ENCODE measurements at regions not wholly inside any gene's neighbourhood (a gene's known extent, or its start where the extent isn't known, plus 50 kb on each side); places are given as distances from the start of the nearest gene placed in this dataset.

GRCh38 chr17:13735861-13736260 is 134.1 kb upstream of the HS3ST3A1 start:
- no peaks in the 10 kb centered on the region for H3K36me3 ChIP-seq (ENCODE audit: insufficient read depth, low read length)
- H3K27ac ChIP-seq (ENCODE audit: low read depth, low read length), result no peak overlapping the region
- no peaks in the 10 kb centered on the region for H3K27me3 ChIP-seq (ENCODE audit: insufficient read depth, low read length)
- H2AFZ ChIP-seq (ENCODE audit: low read length, unreplicated experiment), result no peak overlapping the region
- H3K4me3 ChIP-seq (ENCODE audit: low read depth, low read length), result no peak overlapping the region
- H3K79me2 ChIP-seq (ENCODE audit: control insufficient read depth, insufficient read depth, low read length, unreplicated experiment), result no peaks in the 10 kb centered on the region
- H3K4me1 ChIP-seq (ENCODE audit: control insufficient read depth, insufficient read depth, low read length, unreplicated experiment), result peaks cover 10% of the 10 kb centered on the region

- no peaks in the 10 kb centered on the region for H3K27me3 ChIP-seq (ENCODE audit: insufficient read depth, low read length)
- no peaks in the 10 kb centered on the region for H3K36me3 ChIP-seq (ENCODE audit: insufficient read depth, low read length)
- H3K4me3 ChIP-seq (ENCODE audit: low read depth, low read length), result no peak overlapping the region
- peak overlapping the region; percentile 78 for H3K27ac ChIP-seq (ENCODE audit: low read depth, low read length)
- H2AFZ ChIP-seq (ENCODE audit: low read length, unreplicated experiment), result no peak overlapping the region
- H3K79me2 ChIP-seq (ENCODE audit: control insufficient read depth, insufficient read depth, low read length, unreplicated experiment), result no peaks in the 10 kb centered on the region
- peaks cover 10% of the 10 kb centered on the region for H3K4me1 ChIP-seq (ENCODE audit: control insufficient read depth, insufficient read depth, low read length, unreplicated experiment)
Measured at GRCh38 chr17:13736916-13737315, 135.2 kb upstream of the HS3ST3A1 start.

- H3K36me3 ChIP-seq (ENCODE audit: insufficient read depth, low read length), result no peaks in the 10 kb centered on the region
- no peak overlapping the region for H3K27ac ChIP-seq (ENCODE audit: low read depth, low read length)
- H3K27me3 ChIP-seq (ENCODE audit: insufficient read depth, low read length), result no peaks in the 10 kb centered on the region
- peaks cover 10% of the 10 kb centered on the region for H3K4me1 ChIP-seq (ENCODE audit: control insufficient read depth, insufficient read depth, low read length, unreplicated experiment)
- no peak overlapping the region for H3K4me3 ChIP-seq (ENCODE audit: low read depth, low read length)
- H3K79me2 ChIP-seq (ENCODE audit: control insufficient read depth, insufficient read depth, low read length, unreplicated experiment), result no peaks in the 10 kb centered on the region
- no peak overlapping the region for H2AFZ ChIP-seq (ENCODE audit: low read length, unreplicated experiment)
Measured at GRCh38 chr17:13740686-13741085, 139.0 kb upstream of the HS3ST3A1 start.

GRCh38 chr17:13741744-13742143 is 140.0 kb upstream of the HS3ST3A1 start:
- no peaks in the 10 kb centered on the region for H3K36me3 ChIP-seq (ENCODE audit: insufficient read depth, low read length)
- H3K27ac ChIP-seq (ENCODE audit: low read depth, low read length), result no peak overlapping the region
- no peaks in the 10 kb centered on the region for H3K27me3 ChIP-seq (ENCODE audit: insufficient read depth, low read length)
- peaks cover 7% of the 10 kb centered on the region for H3K4me1 ChIP-seq (ENCODE audit: control insufficient read depth, insufficient read depth, low read length, unreplicated experiment)
- H3K79me2 ChIP-seq (ENCODE audit: control insufficient read depth, insufficient read depth, low read length, unreplicated experiment), result no peaks in the 10 kb centered on the region
- no peak overlapping the region for H3K4me3 ChIP-seq (ENCODE audit: low read depth, low read length)
- no peak overlapping the region for H2AFZ ChIP-seq (ENCODE audit: low read length, unreplicated experiment)

- Histone ChIP-seq H3K27me3 (ENCODE audit: insufficient read depth, low read length) (no peaks in the 10 kb centered on the region), H3K4me3 (ENCODE audit: low read depth, low read length) (no peak overlapping the region), H3K4me1 (ENCODE audit: control insufficient read depth, insufficient read depth, low read length, unreplicated experiment) (no peaks in the 10 kb centered on the region)
Measured at GRCh38 chr17:13743906-13744305, 142.2 kb upstream of the HS3ST3A1 start.

GRCh38 chr17:13746404-13746803 is 144.7 kb upstream of the HS3ST3A1 start:
- Histone ChIP-seq H3K36me3 (ENCODE audit: insufficient read depth, low read length) (no peaks in the 10 kb centered on the region), H3K4me3 (ENCODE audit: low read depth, low read length) (no peak overlapping the region), H3K27me3 (ENCODE audit: insufficient read depth, low read length) (no peaks in the 10 kb centered on the region), H3K79me2 (ENCODE audit: control insufficient read depth, insufficient read depth, low read length, unreplicated experiment) (no peaks in the 10 kb centered on the region), H2AFZ (ENCODE audit: low read length, unreplicated experiment) (no peak overlapping the region), H3K4me1 (ENCODE audit: control insufficient read depth, insufficient read depth, low read length, unreplicated experiment) (peaks cover 2% of the 10 kb centered on the region), H3K27ac (ENCODE audit: low read depth, low read length) (no peak overlapping the region)

More at GRCh38 chr17:13743906-13744305, 142.2 kb upstream of the HS3ST3A1 start:
- Histone ChIP-seq H3K27ac (ENCODE audit: low read depth, low read length) (no peak overlapping the region), H3K79me2 (ENCODE audit: control insufficient read depth, insufficient read depth, low read length, unreplicated experiment) (no peaks in the 10 kb centered on the region), H2AFZ (ENCODE audit: low read length, unreplicated experiment) (no peak overlapping the region), H3K36me3 (ENCODE audit: insufficient read depth, low read length) (no peaks in the 10 kb centered on the region)

GRCh38 chr17:13749166-13749890 is 147.6 kb upstream of the HS3ST3A1 start:
- Histone ChIP-seq H3K4me3 (ENCODE audit: low read depth, low read length) (no peak overlapping the region), H3K27ac (ENCODE audit: low read depth, low read length) (no peak overlapping the region), H3K27me3 (ENCODE audit: insufficient read depth, low read length) (no peaks in the 10 kb centered on the region), H2AFZ (ENCODE audit: low read length, unreplicated experiment) (no peak overlapping the region), H3K79me2 (ENCODE audit: control insufficient read depth, insufficient read depth, low read length, unreplicated experiment) (no peaks in the 10 kb centered on the region), H3K4me1 (ENCODE audit: control insufficient read depth, insufficient read depth, low read length, unreplicated experiment) (peaks cover 2% of the 10 kb centered on the region), H3K36me3 (ENCODE audit: insufficient read depth, low read length) (no peaks in the 10 kb centered on the region)

- no peak overlapping the region for H3K4me3 ChIP-seq (ENCODE audit: low read depth, low read length)
- no peaks in the 10 kb centered on the region for H3K27me3 ChIP-seq (ENCODE audit: insufficient read depth, low read length)
- no peak overlapping the region for H3K27ac ChIP-seq (ENCODE audit: low read depth, low read length)
- peaks cover 2% of the 10 kb centered on the region for H3K4me1 ChIP-seq (ENCODE audit: control insufficient read depth, insufficient read depth, low read length, unreplicated experiment)
- H3K79me2 ChIP-seq (ENCODE audit: control insufficient read depth, insufficient read depth, low read length, unreplicated experiment), result no peaks in the 10 kb centered on the region
- no peaks in the 10 kb centered on the region for H3K36me3 ChIP-seq (ENCODE audit: insufficient read depth, low read length)
- H2AFZ ChIP-seq (ENCODE audit: low read length, unreplicated experiment), result no peak overlapping the region
Measured at GRCh38 chr17:13749891-13750235, 148.1 kb upstream of the HS3ST3A1 start.

- no peaks in the 10 kb centered on the region for H3K36me3 ChIP-seq (ENCODE audit: insufficient read depth, low read length)
- peaks cover 2% of the 10 kb centered on the region for H3K4me1 ChIP-seq (ENCODE audit: control insufficient read depth, insufficient read depth, low read length, unreplicated experiment)
- H3K79me2 ChIP-seq (ENCODE audit: control insufficient read depth, insufficient read depth, low read length, unreplicated experiment), result no peaks in the 10 kb centered on the region
- no peak overlapping the region for H3K27ac ChIP-seq (ENCODE audit: low read depth, low read length)
- H2AFZ ChIP-seq (ENCODE audit: low read length, unreplicated experiment), result peak overlapping the region; percentile 41
- no peaks in the 10 kb centered on the region for H3K27me3 ChIP-seq (ENCODE audit: insufficient read depth, low read length)
- H3K4me3 ChIP-seq (ENCODE audit: low read depth, low read length), result no peak overlapping the region
Measured at GRCh38 chr17:13750816-13751793, 149.4 kb upstream of the HS3ST3A1 start.

GRCh38 chr17:13753154-13753553 is 151.4 kb upstream of the HS3ST3A1 start:
- H3K36me3 ChIP-seq (ENCODE audit: insufficient read depth, low read length), result no peaks in the 10 kb centered on the region
- no peak overlapping the region for H2AFZ ChIP-seq (ENCODE audit: low read length, unreplicated experiment)
- H3K27ac ChIP-seq (ENCODE audit: low read depth, low read length), result no peak overlapping the region
- no peak overlapping the region for H3K4me3 ChIP-seq (ENCODE audit: low read depth, low read length)
- H3K4me1 ChIP-seq (ENCODE audit: control insufficient read depth, insufficient read depth, low read length, unreplicated experiment), result peaks cover 2% of the 10 kb centered on the region
- no peaks in the 10 kb centered on the region for H3K79me2 ChIP-seq (ENCODE audit: control insufficient read depth, insufficient read depth, low read length, unreplicated experiment)
- no peaks in the 10 kb centered on the region for H3K27me3 ChIP-seq (ENCODE audit: insufficient read depth, low read length)

Data from ACC112 (cell line).